GM12878 (cell line): ENCODE measurements at regions not wholly inside any gene's neighbourhood (a gene's known extent, or its start where the extent isn't known, plus 50 kb on each side); places are given as distances from the start of the nearest gene placed in this dataset.

Source experiments
- ATAC-seq: fragments of 200-7000 bp; cut with Tn5 transposase; 3 replicates; pipeline ENCODE4 v1.9.1; 2020; ENCODE audit warnings: mild to moderate bottlenecking, moderate library complexity
- BruUV-seq: library from RNA; stranded (reverse); fragments of 400-500 nt; replicated peaks from 2 replicates; lab custom pipeline; 2021; lab: Mats Ljungman, UMichigan
- CTCF ChIA-PET: fragments of 300-600 bp; sonication (Branson Sonifier 250); formaldehyde crosslinking; extraction: SDS; loops from one replicate; lab custom pipeline; 2021; ENCODE audit warnings: inconsistent platforms; lab: Yijun Ruan, JAX
- POLR2A ChIA-PET: fragments of 350-600 bp; formaldehyde crosslinking; extraction: SDS; loops from one replicate; lab custom pipeline; 2021; ENCODE audit warnings: inconsistent platforms; lab: Charles Lee
- RAD21 ChIA-PET: fragments of 300-600 bp; sonication (Branson Sonifier 250); formaldehyde crosslinking; loops from one replicate; lab custom pipeline; 2023; ENCODE audit warnings: antibody characterized with exemption; ENCODE audit not compliant: unreplicated experiment; lab: Charles Lee
- SMC1A ChIA-PET: fragments of 300-600 bp; sonication (Branson Sonifier 250); formaldehyde crosslinking; loops from one replicate; lab custom pipeline; 2023; ENCODE audit not compliant: unreplicated experiment, uncharacterized antibody; lab: Charles Lee
- DNase-seq: peaks from one replicate; pipeline ENCODE4 v3.0.0-alpha.2; 2011; ENCODE audit warnings: low read depth, low spot score
- FAIRE-seq: peaks from 3 replicates; lab custom pipeline; 2011; peaks lifted over from hg19 to GRCh38; lab: Jason Lieb, UNC
- H2AFZ ChIP-seq: 2 replicates; pipeline ENCODE4 v1.6.0; 2011; ENCODE audit warnings: low read depth, low read length, control low read depth; ENCODE audit not compliant: control insufficient read depth
- H3K27ac ChIP-seq: 2 replicates; pipeline ENCODE4 v1.5.1; 2011; ENCODE audit warnings: control low read depth; ENCODE audit not compliant: control insufficient read depth, insufficient read depth
- H3K27me3 ChIP-seq, 2 experiments: replicated peaks in 1 of 2; 2 replicates each; pipeline versions ENCODE4 v1.6.0 to v1.6.1; 2011; ENCODE audit warnings: low read length in 1 of 2; ENCODE audit not compliant: control insufficient read depth in 2 of 2, insufficient read depth in 2 of 2
- H3K36me3 ChIP-seq, 2 experiments: 2 replicates each; pipeline ENCODE4 v1.5.1; 2011; ENCODE audit warnings: low read length in 1 of 2; ENCODE audit not compliant: control insufficient read depth in 2 of 2, insufficient read depth in 2 of 2
- H3K4me1 ChIP-seq: 2 replicates; pipeline ENCODE4 v1.6.1; 2011; ENCODE audit warnings: mild to moderate bottlenecking, low read length, moderate library complexity, mixed read lengths; ENCODE audit not compliant: control insufficient read depth, insufficient read depth
- H3K4me2 ChIP-seq: 2 replicates; pipeline ENCODE4 v1.6.0; 2011; ENCODE audit warnings: control low read depth; ENCODE audit not compliant: control insufficient read depth, insufficient read depth
- H3K4me3 ChIP-seq: fragments of 200-600 bp; sonication (generic); 2 replicates; pipeline ENCODE4 v1.5.1; 2016
- H3K79me2 ChIP-seq: 2 replicates; pipeline ENCODE4 v1.6.0; 2011; ENCODE audit warnings: low read length; ENCODE audit not compliant: control insufficient read depth, insufficient read depth
- H3K9ac ChIP-seq: 2 replicates; pipeline ENCODE4 v1.8.0; 2011; ENCODE audit warnings: low read length, control low read depth, mixed read lengths; ENCODE audit not compliant: control insufficient read depth, insufficient read depth
- H3K9me3 ChIP-seq: replicated peaks from 3 replicates; pipeline ENCODE4 v1.5.1; 2011; ENCODE audit warnings: mild to moderate bottlenecking, low read length; ENCODE audit not compliant: control insufficient read depth, insufficient read depth
- H4K20me1 ChIP-seq: 2 replicates; pipeline ENCODE4 v1.6.0; 2011; ENCODE audit not compliant: control insufficient read depth, insufficient read depth
- BCL11A ChIP-seq: IDR thresholded peaks from 2 replicates; pipeline ENCODE4 v1.6.1; 2011; ENCODE audit warnings: low read depth, low read length
- CHD4 ChIP-seq: fragments of 200-600 bp; sonication (generic); IDR thresholded peaks from 2 replicates; pipeline ENCODE4 v1.6.1; 2016; ENCODE audit warnings: mild to moderate bottlenecking
- DPF2 ChIP-seq: fragments of 450-650 bp; IDR thresholded peaks from 2 replicates; pipeline ENCODE4 v1.6.1; 2017; ENCODE audit warnings: mild to moderate bottlenecking
- ETV6 ChIP-seq, 2 experiments: fragments of 450-650 bp in 1 of 2; IDR thresholded peaks in 1 of 2; conservative IDR thresholded peaks in 1 of 2; 2 replicates each; pipeline ENCODE4 v1.6.1; 2014; ENCODE audit warnings: antibody characterized with exemption in 1 of 2, borderline replicate concordance in 1 of 2, low read depth in 1 of 2, mild to moderate bottlenecking in 1 of 2, moderate library complexity in 1 of 2
- FOXK2 ChIP-seq: fragments of 450-650 bp; IDR thresholded peaks from 2 replicates; pipeline ENCODE4 v1.6.1; 2017; ENCODE audit warnings: mild to moderate bottlenecking, moderate library complexity
- MTA3 ChIP-seq: IDR thresholded peaks from 2 replicates; pipeline ENCODE4 v1.6.1; 2012; ENCODE audit warnings: low read length, inconsistent platforms, borderline replicate concordance
- SUPT20H ChIP-seq: IDR thresholded peaks from 2 replicates; pipeline ENCODE4 v1.6.1; 2011; ENCODE audit warnings: low read depth, mild to moderate bottlenecking, low read length, moderate library complexity, borderline replicate concordance; ENCODE audit not compliant: control insufficient read depth
- ZNF24 ChIP-seq: fragments of 450-650 bp; IDR thresholded peaks from 2 replicates; pipeline ENCODE4 v1.6.1; 2017; ENCODE audit warnings: antibody characterized with exemption, mild to moderate bottlenecking
- ZSCAN29 ChIP-seq: fragments of 450-650 bp; IDR thresholded peaks from 2 replicates; pipeline ENCODE4 v1.6.1; 2017; ENCODE audit warnings: mild to moderate bottlenecking, moderate library complexity
- WGBS: methylation state at CpG from one replicate; pipeline ENCODE4 v1.1.6; 2016; ENCODE audit warnings: low lambda C conversion rate; ENCODE audit not compliant: insufficient replicate concordance, insufficient coverage; ENCODE audit errors: missing lambda C conversion rate; 5-methylcytosine and 5-hydroxymethylcytosine counted together
- in situ Hi-C: fragments of 300-500 bp; cut with MboI; formaldehyde crosslinking; loops from 9 replicates; pipeline ENCODE4 v1.14.3; 2018; ENCODE audit warnings: mixed read lengths
- intact Hi-C: fragments of 100-400 bp; cut with micrococcal nuclease; formaldehyde crosslinking; loops from one replicate; pipeline ENCODE4 v1.14.2; 2022; ENCODE audit not compliant: unreplicated experiment
- TF ChIP-seq, protein P1 (sequence below): fragments of 450-650 bp; IDR thresholded peaks from 2 replicates; pipeline ENCODE4 v1.6.1; 2017; ENCODE audit warnings: low read depth, mild to moderate bottlenecking, moderate library complexity
- TF ChIP-seq, protein P2 (sequence below): IDR thresholded peaks from 2 replicates; pipeline ENCODE4 v1.6.1; 2011; ENCODE audit warnings: borderline replicate concordance, low read depth, mild to moderate bottlenecking, moderate library complexity, mixed read lengths, low read length; ENCODE audit not compliant: insufficient read depth; ENCODE audit errors: extremely low read length
- TF ChIP-seq, protein P3 (sequence below): fragments of 450-650 bp; IDR thresholded peaks from 2 replicates; pipeline ENCODE4 v1.6.1; 2018; ENCODE audit warnings: mild to moderate bottlenecking, low read depth, moderate library complexity; ENCODE audit not compliant: partially characterized antibody

DNA sequence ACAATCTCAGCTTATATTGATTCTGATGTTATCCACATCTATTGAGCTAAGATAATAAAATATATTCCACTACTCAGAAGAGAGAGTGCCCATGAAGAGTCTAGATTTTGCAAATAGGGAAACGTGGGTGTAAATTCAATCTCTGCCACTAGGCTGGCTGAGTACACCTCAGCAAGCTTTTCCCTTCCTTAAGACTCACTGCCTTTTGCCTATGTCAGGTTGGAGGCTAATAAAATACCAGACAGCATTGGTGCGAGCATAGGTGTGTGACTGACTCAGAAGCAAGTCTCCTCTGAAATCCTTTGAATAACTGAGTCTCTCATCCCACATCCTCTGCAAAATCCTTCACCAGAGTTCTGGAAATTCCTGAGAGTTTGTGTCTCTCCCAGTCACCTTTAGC lies 405.4 kb upstream of the CPEB2 start:
- no peak for FAIRE-seq

DNA sequence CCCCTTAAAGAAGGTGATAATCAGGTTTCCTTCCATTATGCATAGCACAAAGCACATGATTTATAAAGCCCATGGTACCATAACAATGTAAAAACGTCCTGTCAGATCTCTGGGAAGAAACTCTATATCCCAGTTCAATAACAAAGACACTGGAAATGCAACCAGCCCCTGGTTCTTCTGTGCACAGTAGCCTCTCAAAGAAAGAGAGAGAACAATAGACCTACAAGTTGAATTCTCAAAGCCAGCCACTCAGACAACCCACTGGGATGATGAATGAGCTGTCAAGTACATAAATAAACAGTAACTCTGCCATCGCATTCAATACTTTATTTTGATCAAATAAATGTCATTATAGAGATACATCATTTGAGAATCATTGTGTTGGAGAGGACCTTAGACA lies 400.1 kb upstream of the CPEB2 start:
- no peaks in the 10 kb centered on the region for H3K27me3 ChIP-seq
- ChIA-PET SMC1A (no interaction called here), CTCF (no interaction called here), RAD21 (no interaction called here), POLR2A (no interaction called here)
- DNase-seq: no peak
- intact Hi-C loops: no loop called here
- no peak for FAIRE-seq
- H3K4me3 ChIP-seq: no peak overlapping the region
- no peak for ATAC-seq
- H3K4me1 ChIP-seq: no peaks in the 10 kb centered on the region
- H4K20me1 ChIP-seq: no peaks in the 10 kb centered on the region
- no peaks in the 10 kb centered on the region for H3K79me2 ChIP-seq
- WGBS: 2% methylated on average over 2 of the region's 2 CpGs
- H3K9me3 ChIP-seq: no peaks in the 10 kb centered on the region
- H3K27ac ChIP-seq: no peak overlapping the region
- no peak overlapping the region for H3K9ac ChIP-seq
- H2AFZ ChIP-seq: no peak overlapping the region
- in situ Hi-C loops: no loop called here
- H3K4me2 ChIP-seq: no peak overlapping the region
- no TSS peak for BruUV-seq
- no peaks in the 10 kb centered on the region for H3K36me3 ChIP-seq
- TF ChIP-seq MTA3: no peak
- no peak for TF ChIP-seq DPF2
- TF ChIP-seq, protein P1, sequence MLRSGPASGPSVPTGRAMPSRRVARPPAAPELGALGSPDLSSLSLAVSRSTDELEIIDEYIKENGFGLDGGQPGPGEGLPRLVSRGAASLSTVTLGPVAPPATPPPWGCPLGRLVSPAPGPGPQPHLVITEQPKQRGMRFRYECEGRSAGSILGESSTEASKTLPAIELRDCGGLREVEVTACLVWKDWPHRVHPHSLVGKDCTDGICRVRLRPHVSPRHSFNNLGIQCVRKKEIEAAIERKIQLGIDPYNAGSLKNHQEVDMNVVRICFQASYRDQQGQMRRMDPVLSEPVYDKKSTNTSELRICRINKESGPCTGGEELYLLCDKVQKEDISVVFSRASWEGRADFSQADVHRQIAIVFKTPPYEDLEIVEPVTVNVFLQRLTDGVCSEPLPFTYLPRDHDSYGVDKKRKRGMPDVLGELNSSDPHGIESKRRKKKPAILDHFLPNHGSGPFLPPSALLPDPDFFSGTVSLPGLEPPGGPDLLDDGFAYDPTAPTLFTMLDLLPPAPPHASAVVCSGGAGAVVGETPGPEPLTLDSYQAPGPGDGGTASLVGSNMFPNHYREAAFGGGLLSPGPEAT: no peak
- no peak for TF ChIP-seq ZNF24
- TF ChIP-seq FOXK2: no peak
- TF ChIP-seq, protein P2, sequence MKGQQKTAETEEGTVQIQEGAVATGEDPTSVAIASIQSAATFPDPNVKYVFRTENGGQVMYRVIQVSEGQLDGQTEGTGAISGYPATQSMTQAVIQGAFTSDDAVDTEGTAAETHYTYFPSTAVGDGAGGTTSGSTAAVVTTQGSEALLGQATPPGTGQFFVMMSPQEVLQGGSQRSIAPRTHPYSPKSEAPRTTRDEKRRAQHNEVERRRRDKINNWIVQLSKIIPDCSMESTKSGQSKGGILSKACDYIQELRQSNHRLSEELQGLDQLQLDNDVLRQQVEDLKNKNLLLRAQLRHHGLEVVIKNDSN: no peak
- TF ChIP-seq SUPT20H: no peak
- no peak for TF ChIP-seq ZSCAN29
- no peak for TF ChIP-seq BCL11A
- TF ChIP-seq CHD4: no peak
- no peak for TF ChIP-seq ETV6 (conservative IDR thresholded peaks at IDR 0.05 in 1 of 2, IDR thresholded peaks at IDR 0.05 in 1 of 2; ENCODE audit: borderline replicate concordance in 1 of 2, low read depth in 1 of 2)

More for the DNA sequence above, 405.4 kb upstream of the CPEB2 start:
- Histone ChIP-seq H3K4me3 (no peak overlapping the region), H3K36me3 (no peaks in the 10 kb centered on the region), H3K9me3 (no peaks in the 10 kb centered on the region), H3K27ac (no peak overlapping the region), H3K79me2 (no peaks in the 10 kb centered on the region), H3K4me1 (no peaks in the 10 kb centered on the region), H3K4me2 (no peak overlapping the region), H2AFZ (no peak overlapping the region), H3K27me3 (no peaks in the 10 kb centered on the region), H4K20me1 (no peaks in the 10 kb centered on the region)
- no peak for ATAC-seq
- CTCF ChIA-PET: no interaction called here
- RAD21 ChIA-PET: no interaction called here
- BruUV-seq: no TSS peak
- SMC1A ChIA-PET: interaction anchor here (0.8 kb wide), 2 partner anchors 46 to 155 kb away, joined by 3 read pairs; no protein-coding TSS in a partner anchor
- intact Hi-C loops (no loop called here), in situ Hi-C loops (no loop called here)
- WGBS: 23% methylated on average over 2 of the region's 2 CpGs
- DNase-seq: no peak
- TF ChIP-seq, protein P3, sequence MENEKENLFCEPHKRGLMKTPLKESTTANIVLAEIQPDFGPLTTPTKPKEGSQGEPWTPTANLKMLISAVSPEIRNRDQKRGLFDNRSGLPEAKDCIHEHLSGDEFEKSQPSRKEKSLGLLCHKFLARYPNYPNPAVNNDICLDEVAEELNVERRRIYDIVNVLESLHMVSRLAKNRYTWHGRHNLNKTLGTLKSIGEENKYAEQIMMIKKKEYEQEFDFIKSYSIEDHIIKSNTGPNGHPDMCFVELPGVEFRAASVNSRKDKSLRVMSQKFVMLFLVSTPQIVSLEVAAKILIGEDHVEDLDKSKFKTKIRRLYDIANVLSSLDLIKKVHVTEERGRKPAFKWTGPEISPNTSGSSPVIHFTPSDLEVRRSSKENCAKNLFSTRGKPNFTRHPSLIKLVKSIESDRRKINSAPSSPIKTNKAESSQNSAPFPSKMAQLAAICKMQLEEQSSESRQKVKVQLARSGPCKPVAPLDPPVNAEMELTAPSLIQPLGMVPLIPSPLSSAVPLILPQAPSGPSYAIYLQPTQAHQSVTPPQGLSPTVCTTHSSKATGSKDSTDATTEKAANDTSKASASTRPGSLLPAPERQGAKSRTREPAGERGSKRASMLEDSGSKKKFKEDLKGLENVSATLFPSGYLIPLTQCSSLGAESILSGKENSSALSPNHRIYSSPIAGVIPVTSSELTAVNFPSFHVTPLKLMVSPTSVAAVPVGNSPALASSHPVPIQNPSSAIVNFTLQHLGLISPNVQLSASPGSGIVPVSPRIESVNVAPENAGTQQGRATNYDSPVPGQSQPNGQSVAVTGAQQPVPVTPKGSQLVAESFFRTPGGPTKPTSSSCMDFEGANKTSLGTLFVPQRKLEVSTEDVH: no peak
- TF ChIP-seq, all 136 proteins: peak for 0
- no peak overlapping the region for H3K9ac ChIP-seq
- POLR2A ChIA-PET: no interaction called here
